ENCODE measurements at regions not wholly inside any gene's neighbourhood (a gene's known extent, or its start where the extent isn't known, plus 50 kb on each side); places are given as distances from the start of the nearest gene placed in this dataset.

DNA sequence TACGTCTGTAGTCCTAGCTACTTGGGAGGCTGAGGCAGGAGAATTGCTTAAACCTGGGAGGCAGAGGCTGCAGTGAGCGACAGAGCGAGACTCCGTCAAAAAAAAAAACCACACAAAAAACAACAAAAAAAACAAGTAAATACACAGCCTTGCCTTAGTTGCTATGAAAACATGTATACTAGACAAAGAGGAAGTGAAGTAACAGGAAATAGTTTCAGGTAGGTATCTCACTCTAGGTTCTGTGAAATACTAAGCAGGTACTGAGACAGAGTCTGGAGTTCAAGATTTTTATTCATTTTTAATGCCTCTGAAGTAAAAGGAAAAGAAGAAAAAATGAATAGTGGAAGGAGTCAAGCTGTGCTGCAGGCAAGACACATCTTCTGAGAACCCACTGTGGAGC lies 687.9 kb upstream of the RGMB start:
- DNase-seq: no peak

DNA sequence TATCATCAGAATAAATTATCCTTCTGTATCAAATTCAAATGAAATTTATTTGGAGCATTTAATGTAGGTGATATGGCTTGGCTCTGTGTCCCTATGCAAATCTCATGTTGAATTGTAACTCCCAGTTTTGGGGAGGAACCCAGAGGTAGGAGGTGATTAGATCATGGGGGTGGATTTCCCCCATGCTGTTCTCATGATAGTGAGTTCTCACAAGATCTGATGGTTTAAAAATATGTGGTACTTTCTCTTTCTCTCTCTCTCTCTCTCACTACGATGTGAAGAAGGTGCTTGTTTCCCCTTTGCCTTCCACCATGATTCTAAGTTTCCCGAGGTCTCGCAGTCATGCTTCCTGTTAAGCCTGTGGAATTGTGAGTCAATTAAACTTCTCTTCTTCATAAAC lies 678.4 kb upstream of the RGMB start:
- DNase-seq: no peak

DNA sequence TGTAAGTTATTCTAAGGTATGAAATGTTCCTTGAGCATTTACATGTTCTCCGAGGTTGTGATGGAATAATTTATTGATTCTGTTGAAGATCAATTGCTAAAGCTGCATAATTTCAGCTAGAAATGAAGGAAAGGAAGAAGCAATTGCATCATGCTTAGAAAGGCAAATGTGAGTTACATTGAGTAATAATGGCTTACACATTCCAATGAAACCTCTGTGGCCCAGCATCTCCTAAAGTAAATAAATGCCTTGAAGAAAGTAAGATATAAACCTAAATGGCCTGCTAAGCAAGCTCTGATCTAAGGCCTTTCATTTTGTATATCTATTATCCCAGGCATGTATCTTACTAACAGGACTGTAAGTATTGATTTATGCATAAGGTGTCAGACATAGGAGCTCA lies 677.3 kb upstream of the RGMB start:
- no peak for DNase-seq

DNA sequence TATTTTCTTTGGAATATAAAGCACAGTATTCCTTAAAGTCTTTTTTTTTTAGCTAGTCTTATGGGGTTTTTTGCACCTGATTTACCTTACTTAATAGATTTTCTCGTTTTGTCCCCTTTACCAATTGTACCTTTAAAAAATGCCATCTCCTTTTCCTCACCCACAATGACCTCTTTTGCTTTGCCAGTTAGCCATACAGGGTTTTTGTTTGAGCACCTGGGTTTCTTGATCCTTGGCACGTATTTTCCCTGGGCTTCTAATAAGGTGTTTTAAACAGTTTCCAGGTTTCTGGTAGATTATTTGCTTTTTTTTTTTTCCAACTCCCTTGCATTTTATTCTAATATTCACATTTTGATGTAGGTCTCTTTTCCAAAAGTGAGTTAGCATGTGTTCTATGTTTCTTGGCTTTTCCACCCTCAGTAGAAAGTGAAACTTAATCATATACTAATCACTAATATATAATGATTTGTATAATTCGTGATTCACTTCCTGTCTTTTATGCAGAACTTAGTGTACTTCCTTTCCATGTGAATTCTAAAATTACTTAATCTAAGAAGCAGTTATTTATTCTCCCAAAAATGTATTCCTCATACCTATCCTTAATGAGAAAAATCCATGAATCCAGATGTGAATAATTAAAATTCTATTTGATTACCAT lies 673.9 kb upstream of the RGMB start:
- no peak for DNase-seq

DNA sequence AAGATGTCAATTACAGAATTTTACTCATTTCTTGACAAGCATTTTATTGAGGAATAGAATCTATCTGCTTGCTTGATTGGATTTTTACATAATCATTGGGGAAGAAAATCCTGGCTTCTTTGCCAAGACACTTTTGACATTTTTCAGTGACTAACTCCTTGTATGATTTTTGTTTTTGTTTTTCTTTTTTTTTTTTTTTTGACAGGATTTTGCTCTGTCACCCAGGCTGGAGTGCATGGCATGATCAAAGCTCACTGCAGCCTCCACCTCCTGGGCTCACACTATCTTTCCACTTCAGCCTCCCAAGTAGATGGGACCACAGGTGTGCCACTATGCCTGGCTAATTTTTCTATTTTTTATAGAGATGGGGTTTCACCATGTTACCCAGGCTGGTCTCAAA lies 672.3 kb upstream of the RGMB start:
- no peak for DNase-seq

DNA sequence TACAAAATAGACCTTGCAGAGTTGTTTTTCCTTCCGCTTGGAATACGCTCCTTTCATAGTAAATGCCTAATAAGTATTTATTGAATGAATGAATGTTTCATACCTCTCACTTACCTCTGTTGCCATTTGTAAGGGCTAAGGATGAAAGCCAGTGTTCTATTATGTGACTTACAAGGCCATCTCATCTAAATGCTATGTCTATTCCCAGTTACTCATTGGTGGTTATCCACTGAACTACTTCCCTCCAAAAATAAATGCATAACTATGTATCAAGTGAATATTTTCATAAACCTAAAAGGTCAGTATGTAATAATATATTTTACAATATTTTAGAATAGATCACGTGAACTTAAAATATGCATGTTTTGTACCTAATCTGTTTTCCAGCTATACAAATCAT lies 670.5 kb upstream of the RGMB start:
- DNase-seq: no peak

DNA sequence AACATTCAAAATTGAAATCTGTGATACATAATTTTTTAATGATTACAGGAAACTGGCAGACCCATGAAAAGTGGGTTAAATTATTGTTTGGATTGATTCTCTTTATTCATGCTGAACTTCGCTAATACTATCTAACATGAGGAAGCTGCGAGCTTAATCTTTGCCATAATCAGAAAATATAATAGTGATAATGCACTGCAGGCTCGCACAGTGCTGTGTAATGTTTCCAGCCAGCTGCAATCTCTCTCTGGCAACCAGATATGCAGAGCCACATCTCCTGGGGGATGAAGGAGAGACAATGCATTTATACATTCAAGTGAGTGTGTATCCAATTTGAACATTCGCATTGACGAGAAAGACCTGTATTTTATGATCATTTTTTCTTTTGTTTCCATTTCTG lies 669.7 kb upstream of the RGMB start:
- no peak for DNase-seq

DNA sequence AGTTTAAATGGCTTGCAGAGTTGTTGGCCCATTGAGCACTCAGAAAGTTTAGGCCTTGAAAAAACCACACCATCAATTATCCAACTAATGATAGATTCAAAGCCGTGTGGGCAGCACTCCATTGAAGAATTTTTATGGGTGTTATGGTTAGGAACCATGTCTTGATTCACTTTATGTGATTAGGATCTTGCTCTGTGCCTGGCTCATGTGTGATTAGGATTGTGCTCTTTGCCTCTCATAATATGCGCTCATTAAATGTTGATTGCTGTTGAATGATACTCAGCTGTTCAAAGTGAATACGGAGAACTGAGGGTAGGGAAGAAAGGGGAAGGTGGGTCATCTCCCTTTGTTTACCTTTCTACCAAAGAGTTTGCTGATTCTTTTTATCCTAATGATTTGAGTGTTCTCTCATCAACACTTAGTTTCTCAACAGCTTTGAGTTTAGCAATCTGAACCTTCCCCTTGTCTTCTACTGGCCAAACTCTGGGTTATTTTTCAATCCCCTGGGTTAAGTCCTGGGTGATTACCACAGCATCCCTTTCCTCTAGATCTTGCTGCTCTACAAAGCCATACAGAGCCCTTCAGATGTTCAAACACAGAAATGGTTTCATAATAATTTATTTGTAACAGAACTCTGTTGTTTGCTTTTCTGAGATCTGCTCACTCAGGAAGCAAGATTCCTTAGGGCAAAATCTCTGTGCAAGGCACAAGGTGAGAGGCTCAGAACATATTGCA lies 668.8 kb upstream of the RGMB start:
- no peak for DNase-seq

DNA sequence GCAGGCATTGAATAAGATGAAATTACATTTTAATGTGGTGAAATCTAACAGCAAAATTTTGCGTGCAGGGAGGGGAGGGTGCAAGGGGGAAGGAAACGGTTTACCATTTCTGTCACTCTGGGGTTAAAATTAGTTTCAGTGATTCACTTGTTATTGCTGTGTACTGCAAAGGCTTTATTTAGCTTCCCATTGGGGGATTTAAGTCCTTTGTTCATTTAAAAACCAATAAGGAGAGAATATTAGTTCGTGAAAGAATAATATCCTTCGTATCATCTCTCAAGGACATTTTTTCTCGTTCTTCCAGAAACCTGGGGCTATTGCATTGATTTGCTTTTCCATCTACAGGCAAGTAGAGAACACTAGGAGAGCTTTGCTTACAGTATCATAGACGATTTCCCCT lies 667.8 kb upstream of the RGMB start:
- DNase-seq: no peak

DNA sequence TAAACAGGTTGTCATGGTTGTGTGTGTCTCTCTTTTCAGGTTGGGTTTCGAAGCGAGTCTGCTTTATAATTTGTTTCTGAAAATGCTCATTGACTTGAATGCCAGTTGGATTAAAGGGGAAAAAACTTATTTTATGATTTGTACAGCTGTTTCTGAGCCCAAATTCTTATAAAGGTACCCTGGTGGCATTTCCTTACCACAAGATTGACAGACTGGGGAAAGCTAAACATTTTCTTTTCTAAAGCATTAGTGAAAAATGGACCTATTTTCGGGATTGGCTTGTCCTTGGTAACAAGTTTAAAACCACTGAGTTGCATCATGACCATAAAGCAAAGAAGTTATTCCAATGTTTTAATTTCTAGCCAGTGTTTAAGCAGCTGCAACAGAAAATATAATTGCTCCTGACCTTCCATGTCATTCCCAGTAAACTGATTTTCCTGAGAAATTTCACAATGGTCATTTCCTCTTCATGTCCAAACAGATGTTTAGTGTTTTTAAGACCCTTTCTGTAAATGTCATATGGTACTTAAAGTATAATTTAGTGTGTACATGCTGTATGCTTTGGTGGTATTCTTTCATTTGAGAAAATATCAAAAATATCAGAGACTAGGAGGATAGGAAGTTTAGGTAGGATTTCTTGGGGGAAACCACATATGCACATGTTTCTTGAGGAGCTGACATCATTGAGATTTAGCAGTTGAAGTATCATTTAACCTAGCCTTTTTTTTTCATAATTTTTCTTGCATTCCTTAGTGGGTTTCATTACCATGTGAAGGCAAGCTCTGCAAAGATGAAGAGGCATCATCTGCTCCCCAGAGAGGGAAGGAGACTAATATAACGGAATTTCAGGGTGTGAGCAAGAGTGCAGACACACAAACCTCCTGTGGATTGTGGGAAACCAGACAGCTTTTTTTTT lies 667.1 kb upstream of the RGMB start:
- DNase-seq: no peak

DNA sequence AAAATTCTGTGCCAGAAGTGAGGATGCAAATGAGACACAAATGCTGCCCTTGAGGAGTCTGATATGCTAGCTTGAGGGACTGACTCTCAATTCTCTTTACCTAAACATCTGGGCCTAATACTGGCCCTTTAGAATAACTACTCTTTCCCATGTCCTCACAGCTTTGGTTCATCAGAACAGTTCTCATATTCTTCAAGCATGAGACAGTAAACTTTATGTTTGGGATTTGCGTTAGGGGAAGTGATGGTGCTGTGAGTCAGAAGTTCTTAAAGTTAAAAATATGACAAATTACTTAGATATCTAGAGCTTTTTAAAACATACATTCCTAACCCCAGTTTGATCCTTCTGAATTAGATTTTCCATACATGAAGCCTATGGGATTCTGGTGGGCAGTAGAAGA lies 665.0 kb upstream of the RGMB start:
- DNase-seq: no peak

DNA sequence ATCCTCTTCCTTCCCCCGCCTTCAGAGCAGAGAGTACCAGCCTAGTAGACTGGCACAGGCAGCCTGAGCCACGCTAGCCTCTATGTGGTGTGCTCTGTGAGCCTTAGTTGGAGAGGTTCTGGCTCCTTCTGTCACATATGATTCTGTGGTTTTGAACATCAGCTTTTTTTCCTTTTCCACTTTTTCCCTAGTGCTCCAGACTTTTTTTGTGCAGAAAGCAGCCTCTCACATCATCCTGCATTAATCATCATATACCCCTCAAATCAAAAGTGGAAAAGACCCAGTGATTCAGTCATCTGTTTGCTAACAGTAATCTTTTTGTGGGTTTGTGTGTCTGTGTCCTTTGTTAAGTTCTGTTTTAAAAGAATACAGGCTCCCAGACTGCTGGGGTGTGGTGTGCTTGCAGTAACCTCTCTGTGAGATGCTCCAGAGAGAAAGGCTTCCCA lies 663.9 kb upstream of the RGMB start:
- DNase-seq: no peak

DNA sequence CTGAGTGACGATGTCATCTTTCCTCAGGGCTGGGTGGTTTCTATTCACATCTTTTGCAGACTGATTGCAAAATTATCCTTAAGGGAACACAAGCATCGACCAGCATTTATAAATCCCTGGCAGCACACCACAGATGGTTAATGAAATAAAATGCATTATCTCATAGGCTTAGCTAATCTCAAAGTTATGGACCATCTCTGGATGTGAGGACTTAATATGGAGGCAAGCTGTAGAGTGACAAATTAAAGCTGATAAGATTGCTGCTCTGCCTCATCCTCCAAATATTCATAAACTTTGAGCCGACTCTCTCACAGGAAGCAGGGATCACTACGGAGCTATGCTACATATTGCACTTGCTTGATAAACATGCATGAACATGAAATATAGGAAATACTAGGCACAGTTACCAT lies 663.2 kb upstream of the RGMB start:
- no peak for DNase-seq

DNA sequence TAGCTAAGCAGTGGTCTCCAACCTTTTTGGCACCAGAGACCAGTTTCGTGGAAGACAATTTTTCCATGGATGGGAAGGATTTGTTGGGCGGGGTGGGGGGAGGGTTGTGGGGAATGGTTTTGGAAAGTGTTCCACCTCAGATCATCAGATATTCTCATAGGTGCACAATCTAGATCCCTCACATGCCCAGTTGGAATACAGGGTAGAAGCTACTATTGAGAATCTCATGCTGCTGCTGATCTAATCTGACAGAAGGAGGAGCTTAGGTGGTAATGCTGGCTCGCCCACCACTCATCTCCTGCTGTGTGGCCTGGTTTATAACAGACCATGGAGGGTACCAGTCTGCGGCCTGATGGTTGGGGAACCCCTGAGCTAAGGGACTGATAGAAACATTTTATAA lies 662.7 kb upstream of the RGMB start:
- no peak for DNase-seq

DNA sequence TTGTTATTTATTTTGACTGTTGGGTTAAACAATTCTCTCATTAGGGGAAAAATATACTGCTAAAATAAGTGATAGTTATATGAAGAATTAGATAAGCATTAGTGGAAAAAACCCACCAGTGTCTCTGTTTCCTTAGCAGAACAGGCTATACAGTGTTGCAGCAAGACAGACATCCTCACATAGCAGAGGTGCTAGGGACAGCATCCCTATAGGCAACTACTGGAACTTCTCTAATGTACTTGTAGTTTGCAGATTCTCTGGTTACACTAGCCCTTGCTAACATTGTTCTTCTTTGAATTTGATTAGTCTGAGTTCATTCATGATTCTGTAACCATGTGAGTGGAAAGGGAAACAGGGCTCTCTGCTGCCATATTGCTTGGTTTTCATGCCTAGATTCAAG lies 661.8 kb upstream of the RGMB start:
- DNase-seq: no peak

DNA sequence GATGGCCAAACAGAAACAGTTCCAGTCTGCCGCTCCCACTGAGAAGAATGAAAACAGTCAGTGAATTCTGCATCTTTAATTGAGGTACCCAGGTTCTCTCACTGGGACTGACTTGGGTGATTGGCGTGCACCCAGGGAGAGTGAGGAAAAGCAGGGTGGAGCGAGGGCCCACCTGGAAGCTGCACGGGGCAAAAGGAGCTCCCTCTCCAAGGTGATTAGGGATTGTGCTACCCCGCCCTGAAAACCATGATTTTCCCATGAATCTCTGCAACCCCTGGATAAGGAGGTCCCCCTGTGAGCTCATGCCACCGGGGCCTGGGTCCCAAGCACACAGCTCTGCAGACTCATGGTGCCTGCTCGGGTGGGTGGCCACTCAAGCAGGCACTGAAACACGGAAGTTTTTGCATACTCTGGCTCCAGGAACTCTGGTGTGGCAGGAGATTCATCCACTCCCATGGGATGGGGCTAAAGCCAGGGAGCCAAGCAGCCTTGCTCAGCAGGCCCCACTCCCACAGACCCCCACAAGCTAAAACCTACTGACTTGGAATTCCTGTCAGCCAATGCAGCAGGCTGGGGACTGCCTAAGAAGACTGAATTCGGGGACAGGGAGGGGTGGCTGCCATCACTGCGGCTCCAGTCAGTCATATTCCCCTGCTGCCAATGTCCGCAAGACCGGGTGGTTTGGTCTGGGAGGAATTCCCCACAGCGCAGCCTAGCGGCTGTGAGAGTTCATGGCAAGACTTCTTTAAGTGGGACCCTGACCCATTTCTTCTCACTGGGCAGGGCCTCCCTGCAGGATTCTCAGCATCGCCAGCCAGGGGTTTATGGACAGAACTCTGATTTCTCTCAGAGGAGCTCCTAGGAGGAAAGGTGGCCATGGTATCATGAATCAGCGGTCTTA lies 652.2 kb upstream of the RGMB start:
- DNase-seq: no peak

DNA sequence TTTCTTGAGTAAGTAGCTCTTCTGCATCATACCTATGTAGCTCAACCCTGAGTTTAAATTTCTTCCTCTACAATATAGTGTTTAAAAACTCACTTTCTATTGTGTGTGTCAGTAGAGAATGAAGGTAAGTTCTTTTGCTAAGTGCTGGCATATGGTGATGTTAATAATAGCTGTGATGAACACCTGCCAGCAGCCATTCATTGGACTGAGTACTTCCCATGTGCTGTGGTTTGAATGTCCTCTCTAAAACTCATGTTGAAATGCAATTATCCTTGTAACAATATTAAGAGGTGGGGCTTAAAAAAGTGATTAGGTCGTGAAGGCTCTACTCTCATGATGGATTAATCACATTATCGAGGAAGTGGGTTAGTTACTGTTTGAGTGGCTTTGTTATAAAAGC lies 645.2 kb upstream of the RGMB start:
- no peak for DNase-seq

DNA sequence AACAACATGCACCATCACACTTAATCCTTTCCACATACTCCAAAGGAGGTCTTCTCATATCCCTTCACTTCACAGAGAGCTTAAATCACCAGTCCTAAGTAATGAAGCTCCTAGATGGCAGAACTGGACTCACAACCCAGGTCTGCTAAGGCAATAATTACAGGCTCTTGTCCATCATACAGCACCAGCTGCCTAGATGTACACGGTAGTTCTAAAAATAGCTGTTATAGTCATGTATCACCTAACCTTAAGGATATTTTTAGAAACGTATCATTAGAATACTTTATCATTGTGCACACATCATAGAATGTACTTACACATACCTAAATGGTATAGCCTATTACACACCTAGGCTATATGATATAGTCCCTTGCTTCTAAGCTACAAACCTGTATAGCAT lies 644.6 kb upstream of the RGMB start:
- no peak for DNase-seq

DNA sequence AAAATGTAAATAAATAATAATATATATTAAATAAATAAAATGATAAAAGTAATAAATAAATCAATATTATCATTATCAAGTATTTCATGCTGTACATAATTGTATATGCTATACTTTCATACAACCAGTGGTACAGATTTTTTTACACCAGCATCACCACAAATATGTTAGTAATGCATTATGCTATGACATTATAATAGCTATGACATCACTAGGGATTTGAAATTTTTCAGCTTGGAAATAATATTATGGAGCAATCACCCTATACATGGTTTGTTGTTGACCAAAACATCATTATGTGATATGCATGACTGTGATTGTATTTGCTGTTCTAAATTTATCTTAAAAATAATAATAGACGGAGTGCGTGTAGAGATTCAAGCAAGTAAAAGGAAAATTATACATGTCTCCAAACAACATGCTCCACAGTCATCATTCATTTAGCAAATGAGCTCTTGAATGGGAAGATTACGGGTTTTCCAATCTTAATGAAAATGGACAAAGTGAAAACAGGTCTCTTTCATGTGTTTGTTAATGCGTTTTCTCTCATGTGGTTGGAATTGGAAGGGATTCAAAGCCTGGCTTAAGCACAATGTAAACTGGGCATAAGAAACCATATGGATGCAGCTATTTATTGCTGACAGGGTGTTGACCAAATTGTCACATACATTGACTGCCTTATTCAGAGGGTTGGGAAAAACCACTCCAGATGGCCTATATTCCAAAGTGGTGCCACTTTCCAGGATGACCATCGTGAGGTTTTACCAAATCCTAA lies 643.0 kb upstream of the RGMB start:
- DNase-seq: no peak

DNA sequence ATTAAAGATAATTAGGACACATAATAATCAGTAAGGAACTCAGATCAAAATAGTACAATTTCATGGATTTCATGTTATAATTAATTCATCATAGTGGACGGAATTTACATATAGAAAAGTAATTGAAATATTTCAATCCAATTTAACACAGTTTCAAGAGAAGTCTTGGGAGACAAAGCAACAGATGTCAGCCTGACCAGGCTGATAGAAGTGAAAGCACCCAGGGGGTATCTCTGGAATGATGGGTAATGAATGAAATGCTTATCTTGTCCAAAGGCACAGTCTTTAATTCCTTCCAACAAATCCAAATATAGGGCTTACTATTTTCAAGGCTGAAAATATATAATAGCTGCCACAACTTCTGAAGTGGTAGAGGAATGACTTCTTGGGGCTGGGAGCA lies 629.3 kb upstream of the RGMB start:
- no peak for DNase-seq

DNA sequence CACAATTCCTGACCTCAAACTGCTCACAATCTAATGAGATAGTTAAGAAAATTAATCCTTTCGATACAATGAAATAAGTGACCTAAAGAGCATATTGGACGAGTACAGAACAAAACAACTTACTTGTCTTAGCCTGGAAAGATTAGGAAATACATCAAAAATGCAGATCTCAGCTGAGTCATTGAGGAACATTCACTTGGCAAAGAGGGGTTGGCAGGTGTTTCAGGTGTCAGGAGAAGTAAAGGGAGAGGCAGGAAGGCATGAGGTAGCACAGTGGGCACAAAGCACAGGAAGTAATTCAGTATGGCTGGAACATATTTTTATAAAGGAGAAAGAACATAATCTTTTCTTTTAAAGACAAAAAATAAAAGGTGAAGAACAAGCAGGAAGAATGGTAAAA lies 628.8 kb upstream of the RGMB start:
- no peak for DNase-seq

DNA sequence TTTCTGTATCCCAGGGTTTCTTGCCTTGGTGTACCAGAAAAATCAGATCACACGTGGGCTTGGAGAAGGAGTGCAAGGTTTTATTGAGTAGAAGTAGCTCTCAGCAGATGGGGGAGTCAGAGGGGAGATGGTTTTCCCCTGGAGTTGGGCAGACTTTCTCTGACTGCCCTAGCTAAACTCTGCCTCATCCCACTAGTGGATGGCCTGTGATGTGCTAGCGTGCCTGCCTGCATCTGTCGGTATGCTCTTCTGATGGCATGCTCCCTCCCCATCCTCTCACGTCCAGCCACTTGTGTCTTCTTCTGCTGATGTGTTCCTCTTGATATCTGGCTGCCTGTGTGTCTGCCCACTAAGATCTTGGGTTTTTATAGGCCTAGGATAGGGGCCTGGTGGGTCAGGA lies 616.1 kb upstream of the RGMB start:
- no peak for DNase-seq
